Type B pancreatic cell (in vitro differentiated cells): ENCODE measurements at regions not wholly inside any gene's neighbourhood (a gene's known extent, or its start where the extent isn't known, plus 50 kb on each side); places are given as distances from the start of the nearest gene placed in this dataset.
"Not testable (repeated sequence)": the region's sequence is repeated elsewhere in the genome, so short reads cannot be mapped to it uniquely, and the experiment has no call there.

Experiments used
- DNase-seq: peaks from one replicate; pipeline ENCODE4 v3.0.0; 2021; ENCODE audit warnings: mixed read lengths; ENCODE audit not compliant: unreplicated experiment; ENCODE audit errors: extremely low spot score
- H3K27ac Mint-ChIP-seq: 2 replicates; pipeline ENCODE4 v1.8.0; 2021; ENCODE audit warnings: mild to moderate bottlenecking, mixed read lengths
- H3K27me3 Mint-ChIP-seq: 2 replicates; pipeline ENCODE4 v1.8.0; 2021; ENCODE audit warnings: mixed read lengths
- H3K36me3 Mint-ChIP-seq: 2 replicates; pipeline ENCODE4 v1.8.0; 2021; ENCODE audit warnings: mixed read lengths
- H3K4me1 Mint-ChIP-seq: one replicate; pipeline ENCODE4 v1.8.0; 2021; ENCODE audit warnings: mixed read lengths; ENCODE audit not compliant: unreplicated experiment
- H3K4me3 Mint-ChIP-seq: 2 replicates; pipeline ENCODE4 v1.8.0; 2021; ENCODE audit warnings: mild to moderate bottlenecking, mixed read lengths
- H3K9me3 Mint-ChIP-seq: 2 replicates; pipeline ENCODE4 v1.8.0; 2021; ENCODE audit warnings: mixed read lengths
- TF ChIP-seq, protein P1 (sequence below): fragments of 200-600 bp; sonication (generic); conservative IDR thresholded peaks from 2 replicates; pipeline ENCODE4 v1.5.0; 2021; ENCODE audit warnings: antibody characterized with exemption, mild to moderate bottlenecking

DNA sequence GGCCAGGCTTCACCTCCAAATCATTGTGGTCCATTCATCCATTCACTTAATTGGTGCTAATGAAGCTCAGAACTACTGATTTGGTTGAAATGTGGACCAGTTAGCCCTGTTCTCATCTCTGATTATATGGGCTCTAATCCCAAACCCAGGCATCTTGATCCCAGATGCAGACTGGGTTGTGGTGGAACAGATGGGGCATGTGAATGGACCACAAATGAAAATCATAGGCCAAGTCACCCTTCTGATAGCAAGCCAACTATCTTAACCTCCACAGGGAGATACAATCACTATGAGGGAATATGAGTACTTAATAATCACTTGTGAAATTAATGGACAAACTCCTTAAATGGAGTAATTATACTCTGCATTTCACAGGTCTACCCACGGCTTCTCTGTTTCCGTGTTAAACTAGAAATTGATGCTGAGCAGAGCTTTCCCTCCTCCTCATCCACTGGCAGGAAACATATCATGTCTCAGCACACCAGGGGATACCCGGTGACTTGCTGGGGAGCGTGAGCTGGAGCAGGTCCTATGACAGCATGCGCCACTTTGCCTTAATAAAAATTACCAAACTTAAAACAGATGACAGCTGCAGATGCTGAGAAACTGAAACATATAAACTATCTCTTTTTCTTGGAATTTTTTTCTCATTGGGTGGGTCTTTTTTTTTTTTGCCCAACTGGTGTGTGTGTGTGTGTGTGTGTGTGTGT is 108.8 kb upstream of the HEY2 start:
- H3K4me3 Mint-ChIP-seq: no peak overlapping the region
- H3K9me3 Mint-ChIP-seq: no peaks in the 10 kb centered on the region
- peaks cover 32% of the 10 kb centered on the region for H3K4me1 Mint-ChIP-seq
- H3K27ac Mint-ChIP-seq: no peak overlapping the region
- DNase-seq: no peak
- no peaks in the 10 kb centered on the region for H3K27me3 Mint-ChIP-seq
- TF ChIP-seq, protein P1, sequence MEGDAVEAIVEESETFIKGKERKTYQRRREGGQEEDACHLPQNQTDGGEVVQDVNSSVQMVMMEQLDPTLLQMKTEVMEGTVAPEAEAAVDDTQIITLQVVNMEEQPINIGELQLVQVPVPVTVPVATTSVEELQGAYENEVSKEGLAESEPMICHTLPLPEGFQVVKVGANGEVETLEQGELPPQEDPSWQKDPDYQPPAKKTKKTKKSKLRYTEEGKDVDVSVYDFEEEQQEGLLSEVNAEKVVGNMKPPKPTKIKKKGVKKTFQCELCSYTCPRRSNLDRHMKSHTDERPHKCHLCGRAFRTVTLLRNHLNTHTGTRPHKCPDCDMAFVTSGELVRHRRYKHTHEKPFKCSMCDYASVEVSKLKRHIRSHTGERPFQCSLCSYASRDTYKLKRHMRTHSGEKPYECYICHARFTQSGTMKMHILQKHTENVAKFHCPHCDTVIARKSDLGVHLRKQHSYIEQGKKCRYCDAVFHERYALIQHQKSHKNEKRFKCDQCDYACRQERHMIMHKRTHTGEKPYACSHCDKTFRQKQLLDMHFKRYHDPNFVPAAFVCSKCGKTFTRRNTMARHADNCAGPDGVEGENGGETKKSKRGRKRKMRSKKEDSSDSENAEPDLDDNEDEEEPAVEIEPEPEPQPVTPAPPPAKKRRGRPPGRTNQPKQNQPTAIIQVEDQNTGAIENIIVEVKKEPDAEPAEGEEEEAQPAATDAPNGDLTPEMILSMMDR: no peak
- no peaks in the 10 kb centered on the region for H3K36me3 Mint-ChIP-seq

- not testable (repeated sequence) for DNase-seq, H3K27ac Mint-ChIP-seq, H3K36me3 Mint-ChIP-seq, H3K4me3 Mint-ChIP-seq, H3K27me3 Mint-ChIP-seq, H3K9me3 Mint-ChIP-seq
- peaks cover 24% of the 10 kb centered on the region for H3K4me1 Mint-ChIP-seq
Measured at GRCh38 chr6:125643967-125644661, 105.3 kb upstream of the HEY2 start.

DNA sequence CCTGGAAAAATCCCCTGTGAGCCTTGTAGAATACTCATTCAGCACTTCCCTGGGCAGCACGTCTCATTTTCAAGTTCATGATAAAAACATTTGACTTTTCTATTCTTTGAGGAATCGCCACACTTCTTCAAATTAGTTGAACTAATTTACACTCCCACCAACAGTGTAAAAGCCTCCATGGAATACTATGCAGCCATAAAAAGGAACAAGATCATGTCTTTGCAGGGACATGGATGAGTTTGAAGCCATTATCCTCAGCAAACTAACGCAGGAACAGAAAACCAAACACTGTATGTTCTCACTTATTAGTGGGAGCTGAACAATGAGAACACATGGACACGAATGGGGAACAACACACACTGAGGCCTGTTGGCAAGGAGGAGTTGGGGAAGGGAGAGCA is 102.0 kb upstream of the HEY2 start:
- Mint-ChIP-seq H3K4me3 (no peak overlapping the region), H3K27me3 (no peaks in the 10 kb centered on the region), H3K36me3 (no peaks in the 10 kb centered on the region), H3K27ac (no peak overlapping the region), H3K4me1 (no peaks in the 10 kb centered on the region), H3K9me3 (no peaks in the 10 kb centered on the region)
- no peak for DNase-seq
- TF ChIP-seq, protein P1: no peak

DNA sequence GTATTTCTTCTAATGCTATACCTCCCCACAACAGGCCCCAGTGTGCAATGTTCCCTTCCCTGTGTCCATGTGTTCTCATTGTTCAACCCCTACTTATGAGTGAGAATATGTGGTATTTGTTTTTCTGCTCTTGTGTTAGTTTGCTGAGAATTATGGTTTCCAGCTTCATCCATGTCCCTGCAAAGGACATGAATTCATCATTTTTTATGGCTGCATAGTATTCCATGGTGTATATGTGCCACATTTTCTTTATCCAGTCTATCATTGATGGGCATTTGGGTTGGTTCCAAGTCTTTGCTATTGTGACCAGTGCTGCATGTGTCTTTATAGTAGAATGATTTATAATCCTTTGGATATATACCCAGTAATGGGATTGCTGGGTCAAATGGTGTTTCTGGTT is 95.7 kb upstream of the HEY2 start:
- H3K9me3 Mint-ChIP-seq, H3K27me3 Mint-ChIP-seq, DNase-seq, H3K36me3 Mint-ChIP-seq, H3K27ac Mint-ChIP-seq, H3K4me3 Mint-ChIP-seq, H3K4me1 Mint-ChIP-seq: not testable (repeated sequence)

GRCh38 chr6:125655511-125655910 is 93.9 kb upstream of the HEY2 start:
- Mint-ChIP-seq H3K27me3 (peaks cover 6% of the 10 kb centered on the region), H3K4me3 (no peak overlapping the region), H3K36me3 (no peaks in the 10 kb centered on the region), H3K4me1 (no peaks in the 10 kb centered on the region), H3K27ac (no peak overlapping the region), H3K9me3 (no peaks in the 10 kb centered on the region)
- no peak for DNase-seq
- TF ChIP-seq, protein P1: no peak

DNA sequence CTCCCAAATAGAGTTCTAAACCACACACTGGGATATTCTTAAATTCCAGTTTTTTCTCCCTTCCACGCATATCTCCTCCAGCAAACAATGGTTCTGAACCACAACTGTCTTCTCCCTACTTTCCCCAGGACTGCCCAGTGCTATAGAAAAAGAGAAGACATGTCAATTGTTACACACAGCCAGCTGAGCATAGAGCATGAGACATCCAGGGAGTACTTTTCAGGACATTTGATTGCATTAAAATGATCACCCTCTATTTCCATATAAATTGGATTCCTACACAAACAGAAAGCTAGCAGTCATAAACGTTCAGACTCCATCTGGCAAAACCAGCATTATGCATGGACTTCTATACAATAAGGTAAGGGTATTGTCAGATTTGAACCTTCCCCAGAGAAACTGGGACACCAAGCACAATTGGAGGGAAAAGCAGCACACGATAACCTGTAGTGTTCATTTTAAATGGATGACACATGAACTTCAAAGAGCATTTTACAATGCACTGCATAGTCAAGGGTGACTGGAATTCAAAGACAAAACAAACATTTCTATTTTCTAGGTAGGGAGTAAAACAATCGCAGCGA is 93.1 kb upstream of the HEY2 start:
- peaks cover 6% of the 10 kb centered on the region for H3K27me3 Mint-ChIP-seq
- no peak for DNase-seq
- no peaks in the 10 kb centered on the region for H3K9me3 Mint-ChIP-seq
- TF ChIP-seq, protein P1: no peak
- H3K4me3 Mint-ChIP-seq: no peak overlapping the region
- H3K36me3 Mint-ChIP-seq: no peaks in the 10 kb centered on the region
- peaks cover under 1% of the 10 kb centered on the region for H3K4me1 Mint-ChIP-seq
- H3K27ac Mint-ChIP-seq: no peak overlapping the region
